ENCODE measurements at regions not wholly inside any gene's neighbourhood (a gene's known extent, or its start where the extent isn't known, plus 50 kb on each side); places are given as distances from the start of the nearest gene placed in this dataset.

- no peak for DNase-seq (ENCODE audit: low read depth)
- TF ChIP-seq MAX (IDR thresholded peaks at IDR 0.05; ENCODE audit: low read depth, low read length) (no peak), CTCF (IDR thresholded peaks at IDR 0.05; ENCODE audit: low read depth, low read length) (no peak), POLR2A (IDR thresholded peaks at IDR 0.05; ENCODE audit: extremely low read depth, insufficient read length) (no peak)
These were observed 77.0 kb downstream of the SOX1 start for GRCh38 chr13:112143753-112144615.

GRCh38 chr13:112144616-112145550 lies 77.9 kb downstream of the SOX1 start:
- TF ChIP-seq MYC (IDR thresholded peaks at IDR 0.05; ENCODE audit: low read depth, low read length), result no peak
- no peak for TF ChIP-seq CTCF (IDR thresholded peaks at IDR 0.05; ENCODE audit: low read depth, low read length)
- TF ChIP-seq MAX (IDR thresholded peaks at IDR 0.05; ENCODE audit: low read depth, low read length), result no peak
- TF ChIP-seq POLR2A (IDR thresholded peaks at IDR 0.05; ENCODE audit: extremely low read depth, insufficient read length), result no peak
- no peak for DNase-seq (ENCODE audit: low read depth)
- no peak overlapping the region for H3K4me3 ChIP-seq (ENCODE audit: low read depth, low read length)

More at GRCh38 chr13:112143753-112144615, 77.0 kb downstream of the SOX1 start:
- H3K4me3 ChIP-seq (ENCODE audit: low read depth, low read length), result no peak overlapping the region

- TF ChIP-seq MAX (IDR thresholded peaks at IDR 0.05; ENCODE audit: low read depth, low read length), result no peak
- TF ChIP-seq POLR2A (IDR thresholded peaks at IDR 0.05; ENCODE audit: extremely low read depth, insufficient read length), result no peak
- no peak for TF ChIP-seq MYC (IDR thresholded peaks at IDR 0.05; ENCODE audit: low read depth, low read length)
- no peak for TF ChIP-seq CTCF (IDR thresholded peaks at IDR 0.05; ENCODE audit: low read depth, low read length)
- H3K4me3 ChIP-seq (ENCODE audit: low read depth, low read length), result no peak overlapping the region
- DNase-seq (ENCODE audit: low read depth), result no peak
These were observed 78.8 kb downstream of the SOX1 start for GRCh38 chr13:112145551-112146360.

GRCh38 chr13:112150352-112150751 lies 83.4 kb downstream of the SOX1 start:
- DNase-seq (ENCODE audit: low read depth), result no peak
- H3K4me3 ChIP-seq (ENCODE audit: low read depth, low read length), result no peak overlapping the region
- no peak for TF ChIP-seq MAX (IDR thresholded peaks at IDR 0.05; ENCODE audit: low read depth, low read length)
- TF ChIP-seq CTCF (IDR thresholded peaks at IDR 0.05; ENCODE audit: low read depth, low read length), result no peak
- no peak for TF ChIP-seq MYC (IDR thresholded peaks at IDR 0.05; ENCODE audit: low read depth, low read length)
- no peak for TF ChIP-seq POLR2A (IDR thresholded peaks at IDR 0.05; ENCODE audit: extremely low read depth, insufficient read length)

- DNase-seq (ENCODE audit: low read depth), result no peak
- H3K4me3 ChIP-seq (ENCODE audit: low read depth, low read length), result no peak overlapping the region
- TF ChIP-seq MAX (IDR thresholded peaks at IDR 0.05; ENCODE audit: low read depth, low read length), result no peak
- TF ChIP-seq POLR2A (IDR thresholded peaks at IDR 0.05; ENCODE audit: extremely low read depth, insufficient read length), result no peak
- TF ChIP-seq CTCF (IDR thresholded peaks at IDR 0.05; ENCODE audit: low read depth, low read length), result no peak
- TF ChIP-seq MYC (IDR thresholded peaks at IDR 0.05; ENCODE audit: low read depth, low read length), result no peak
These were observed 85.9 kb downstream of the SOX1 start for GRCh38 chr13:112152846-112153245.
